Keratinocyte (primary cell): ENCODE measurements at regions not wholly inside any gene's neighbourhood (a gene's known extent, or its start where the extent isn't known, plus 50 kb on each side); places are given as distances from the start of the nearest gene placed in this dataset.

ENCODE experiments used
- DNase-seq: peaks from one replicate; pipeline ENCODE4 v3.0.0-alpha.2; 2011; ENCODE audit warnings: low read depth, missing footprints, low spot score
- FAIRE-seq: peaks from 2 replicates; lab custom pipeline; 2011; peaks lifted over from hg19 to GRCh38; lab: Jason Lieb, UNC
- H2AFZ ChIP-seq: 2 replicates; pipeline ENCODE4 v1.6.0; 2012; ENCODE audit warnings: low read length, control low read depth, inconsistent platforms; ENCODE audit not compliant: control insufficient read depth
- H3K27ac ChIP-seq: 2 replicates; pipeline ENCODE4 v1.5.1; 2011; ENCODE audit warnings: low read length; ENCODE audit not compliant: control insufficient read depth, insufficient read depth
- H3K27me3 ChIP-seq: 3 replicates; pipeline ENCODE4 v1.6.0; 2011; ENCODE audit warnings: low read length; ENCODE audit not compliant: control insufficient read depth, insufficient read depth; ENCODE audit errors: extremely low read depth
- H3K36me3 ChIP-seq, 2 experiments: 2 replicates in 1 of 2; 3 replicates in 1 of 2; pipeline ENCODE4 v1.5.1; 2011; ENCODE audit warnings: low read length in 2 of 2, mild to moderate bottlenecking in 1 of 2; ENCODE audit not compliant: control insufficient read depth in 2 of 2, insufficient read depth in 2 of 2; ENCODE audit errors: extremely low read depth in 1 of 2
- H3K4me1 ChIP-seq: 3 replicates; pipeline ENCODE4 v1.5.1; 2011; ENCODE audit warnings: low read length; ENCODE audit not compliant: control insufficient read depth, insufficient read depth; ENCODE audit errors: extremely low read depth
- H3K4me2 ChIP-seq: 3 replicates; pipeline ENCODE4 v1.6.0; 2011; ENCODE audit warnings: low read depth, low read length; ENCODE audit not compliant: control insufficient read depth, insufficient read depth; ENCODE audit errors: extremely low read depth
- H3K4me3 ChIP-seq, 3 experiments: fragments of 200-600 bp in 1 of 3; sonication (generic) in 1 of 3; 2 replicates in 2 of 3; 3 replicates in 1 of 3; pipeline ENCODE4 v1.5.1; 2011 to 2016; ENCODE audit warnings: low read length in 3 of 3, mild to moderate bottlenecking in 3 of 3, control low read depth in 2 of 3, inconsistent platforms in 1 of 3, low read depth in 1 of 3, mixed read lengths in 1 of 3, mixed run types in 1 of 3, moderate library complexity in 1 of 3; ENCODE audit not compliant: control insufficient read depth in 2 of 3, insufficient read depth in 2 of 3; ENCODE audit errors: extremely low read depth in 1 of 3
- H3K79me2 ChIP-seq: 2 replicates; pipeline ENCODE4 v1.6.0; 2012; ENCODE audit warnings: low read length; ENCODE audit not compliant: control insufficient read depth, insufficient read depth
- H3K9ac ChIP-seq: 3 replicates; pipeline ENCODE4 v1.6.0; 2011; ENCODE audit warnings: low read length; ENCODE audit not compliant: control insufficient read depth, insufficient read depth; ENCODE audit errors: extremely low read depth
- H3K9me1 ChIP-seq: 3 replicates; pipeline ENCODE4 v1.6.0; 2011; ENCODE audit warnings: low read length; ENCODE audit not compliant: control insufficient read depth, insufficient read depth; ENCODE audit errors: extremely low read depth
- H3K9me3 ChIP-seq: 2 replicates; pipeline ENCODE4 v1.5.1; 2012; ENCODE audit warnings: low read depth, low read length; ENCODE audit not compliant: control insufficient read depth
- H4K20me1 ChIP-seq: 3 replicates; pipeline ENCODE4 v1.6.0; 2011; ENCODE audit warnings: low read length; ENCODE audit not compliant: control insufficient read depth, insufficient read depth; ENCODE audit errors: extremely low read depth
- CTCF ChIP-seq, 3 experiments: IDR thresholded peaks in 1 of 3; conservative IDR thresholded peaks in 1 of 3; optimal IDR thresholded peaks in 1 of 3; 2 replicates in 2 of 3; 3 replicates in 1 of 3; pipeline versions ENCODE3 to v1.5.1; 2011; ENCODE audit warnings: low read length in 3 of 3, mild to moderate bottlenecking in 3 of 3, moderate library complexity in 2 of 3, control low read depth in 1 of 3, inconsistent platforms in 1 of 3; ENCODE audit not compliant: insufficient read depth in 2 of 3; ENCODE audit errors: extremely low read depth in 1 of 3
- EZH2 ChIP-seq: IDR thresholded peaks from one replicate; pipeline ENCODE4 v1.6.1; 2012; ENCODE audit warnings: inconsistent platforms, mild to moderate bottlenecking, low read length, moderate library complexity
- dilution Hi-C: fragments of 300-500 bp; cut with MboI; formaldehyde crosslinking; loops from one replicate; pipeline ENCODE4 v1.7.0; 2020; ENCODE audit warnings: low sequenced_read_pairs; ENCODE audit not compliant: extremely low pct_ligation_motif_present

GRCh38 chr2:37585982-37586621 lies 85.3 kb downstream of the CDC42EP3 start:
- Histone ChIP-seq H3K9me1 (no peaks in the 10 kb centered on the region), H3K79me2 (no peaks in the 10 kb centered on the region), H3K4me1 (peaks cover 75% of the 10 kb centered on the region), H3K9me3 (no peaks in the 10 kb centered on the region), H4K20me1 (no peaks in the 10 kb centered on the region), H2AFZ (peak overlapping the region; percentile 12), H3K36me3 (no peaks in the 10 kb centered on the region), H3K9ac (peak overlapping the region; percentile 38), H3K4me2 (peak overlapping the region; percentile 63), H3K27ac (peak overlapping the region; percentile 80), H3K4me3 (peak overlapping the region in 1 of 3 experiments; percentile 4), H3K27me3 (no peaks in the 10 kb centered on the region)
- DNase-seq, result peak; percentile 57
- peak; percentile 64 for FAIRE-seq
- no peak for TF ChIP-seq EZH2
- no peak for TF ChIP-seq CTCF (optimal IDR thresholded peaks at IDR 0.05 in 1 of 3, IDR thresholded peaks at IDR 0.05 in 1 of 3, conservative IDR thresholded peaks at IDR 0.05 in 1 of 3; ENCODE audit: extremely low read depth in 1 of 3, insufficient read depth in 2 of 3, low read length in 3 of 3)
- dilution Hi-C loops, result no loop called here

- DNase-seq, result no peak
- no peaks in the 10 kb centered on the region for H3K36me3 ChIP-seq
- H3K9me1 ChIP-seq, result no peaks in the 10 kb centered on the region
- no peaks in the 10 kb centered on the region for H3K27me3 ChIP-seq
- peak; percentile 13 for FAIRE-seq
- H3K4me1 ChIP-seq, result peaks cover 75% of the 10 kb centered on the region
- H3K9me3 ChIP-seq, result no peaks in the 10 kb centered on the region
- no peaks in the 10 kb centered on the region for H4K20me1 ChIP-seq
- peak overlapping the region; percentile 80 for H3K27ac ChIP-seq
- dilution Hi-C loops, result no loop called here
- H3K4me2 ChIP-seq, result peak overlapping the region; percentile 63
- H3K4me3 ChIP-seq, result peak overlapping the region in 1 of 3 experiments; percentile 4
- H3K79me2 ChIP-seq, result no peaks in the 10 kb centered on the region
- peak overlapping the region; percentile 38 for H3K9ac ChIP-seq
- peak overlapping the region; percentile 12 for H2AFZ ChIP-seq
- no peak for TF ChIP-seq CTCF (optimal IDR thresholded peaks at IDR 0.05 in 1 of 3, IDR thresholded peaks at IDR 0.05 in 1 of 3, conservative IDR thresholded peaks at IDR 0.05 in 1 of 3; ENCODE audit: extremely low read depth in 1 of 3, insufficient read depth in 2 of 3, low read length in 3 of 3)
- no peak for TF ChIP-seq EZH2
Measured at GRCh38 chr2:37586663-37587317, 84.7 kb downstream of the CDC42EP3 start.
